ENCODE measurements at regions not wholly inside any gene's neighbourhood (a gene's known extent, or its start where the extent isn't known, plus 50 kb on each side); places are given as distances from the start of the nearest gene placed in this dataset.
"Not testable (repeated sequence)": the region's sequence is repeated elsewhere in the genome, so short reads cannot be mapped to it uniquely, and the experiment has no call there.

DNA sequence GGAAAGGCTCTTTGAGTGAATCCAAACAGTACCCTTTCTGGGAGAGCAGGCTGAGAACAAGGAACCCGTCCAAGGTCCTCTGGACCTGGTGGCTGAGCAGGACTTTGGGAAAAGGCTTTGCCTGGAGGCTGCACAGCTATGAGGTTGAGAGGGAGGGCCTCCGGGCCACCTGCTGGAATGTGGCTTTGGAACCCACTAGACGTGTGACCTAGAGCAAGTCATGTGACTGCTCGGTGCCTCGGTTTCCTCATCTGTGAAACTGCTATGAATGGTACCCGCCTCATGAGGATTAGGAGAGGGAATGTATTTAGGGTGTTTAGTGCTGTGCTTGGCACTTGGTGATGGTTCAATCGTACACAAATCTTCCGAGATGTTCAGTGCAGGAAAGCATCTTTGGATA, 50.4 kb downstream of the HAPSTR1 start:
- DNase-seq: no peak

GRCh38 chr16:9144106-9144505, 52.7 kb downstream of the HAPSTR1 start:
- no peak for DNase-seq

DNA sequence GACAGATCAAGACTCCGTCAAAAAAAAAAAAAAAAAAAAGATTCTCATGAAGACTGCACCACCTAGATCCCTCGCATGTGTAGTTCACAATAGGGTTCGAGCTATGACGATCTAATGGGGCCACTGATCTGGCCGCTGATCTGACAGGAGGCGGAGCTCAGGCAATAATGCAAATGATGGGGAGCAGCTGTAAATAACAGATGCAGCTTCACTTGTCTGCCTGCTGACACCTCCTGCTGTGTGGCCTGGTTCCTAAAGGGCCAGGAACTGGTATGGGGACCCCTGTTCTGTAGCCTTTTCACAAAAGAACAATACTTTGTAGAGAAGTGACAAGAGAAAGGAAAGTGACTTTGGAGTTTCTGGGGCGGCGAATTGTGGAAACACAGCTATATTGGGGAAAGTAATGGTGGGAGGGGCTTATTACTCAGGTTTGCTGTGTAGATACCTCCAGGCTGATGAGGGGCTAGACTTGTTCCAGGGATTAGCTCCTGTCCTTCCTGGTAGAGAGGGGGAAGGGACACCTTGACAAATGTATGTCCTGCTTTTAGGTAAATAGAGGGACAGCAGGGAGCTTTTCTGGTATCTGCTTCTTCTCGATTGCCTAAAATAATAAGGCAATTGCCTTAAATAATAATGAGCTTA, 57.1 kb downstream of the HAPSTR1 start:
- DNase-seq: no peak

- DNase-seq: no peak
Observed at GRCh38 chr16:9151074-9151473, 59.6 kb downstream of the HAPSTR1 start.

DNA sequence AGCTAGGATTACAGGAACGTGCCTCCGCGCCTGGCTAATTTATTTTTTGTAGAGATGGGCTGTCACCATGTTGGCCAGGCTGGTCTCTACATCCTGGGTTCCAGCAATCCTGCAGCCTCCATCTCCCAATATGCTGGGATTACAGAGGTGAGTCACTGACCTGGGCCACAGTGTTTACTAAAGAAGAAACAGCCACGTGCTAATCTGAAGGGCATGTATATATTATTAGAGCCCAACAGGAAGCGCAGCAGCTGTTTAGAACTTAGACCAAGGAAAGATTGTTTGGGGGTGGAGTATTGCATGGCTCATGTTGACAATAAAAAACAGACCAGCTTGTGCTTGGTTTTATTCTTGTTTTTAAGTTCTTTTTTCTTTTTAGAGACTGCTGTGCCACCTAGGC, 60.2 kb downstream of the HAPSTR1 start:
- DNase-seq: no peak

GRCh38 chr16:9152649-9153501, 61.4 kb downstream of the HAPSTR1 start:
- no peak for DNase-seq

GRCh38 chr16:9153502-9153864, 62.0 kb downstream of the HAPSTR1 start:
- no peak for DNase-seq

GRCh38 chr16:9154567-9155410, 63.3 kb downstream of the HAPSTR1 start:
- DNase-seq: no peak

- no peak for DNase-seq
Observed at GRCh38 chr16:9155871-9156270, 64.4 kb downstream of the HAPSTR1 start.

DNA sequence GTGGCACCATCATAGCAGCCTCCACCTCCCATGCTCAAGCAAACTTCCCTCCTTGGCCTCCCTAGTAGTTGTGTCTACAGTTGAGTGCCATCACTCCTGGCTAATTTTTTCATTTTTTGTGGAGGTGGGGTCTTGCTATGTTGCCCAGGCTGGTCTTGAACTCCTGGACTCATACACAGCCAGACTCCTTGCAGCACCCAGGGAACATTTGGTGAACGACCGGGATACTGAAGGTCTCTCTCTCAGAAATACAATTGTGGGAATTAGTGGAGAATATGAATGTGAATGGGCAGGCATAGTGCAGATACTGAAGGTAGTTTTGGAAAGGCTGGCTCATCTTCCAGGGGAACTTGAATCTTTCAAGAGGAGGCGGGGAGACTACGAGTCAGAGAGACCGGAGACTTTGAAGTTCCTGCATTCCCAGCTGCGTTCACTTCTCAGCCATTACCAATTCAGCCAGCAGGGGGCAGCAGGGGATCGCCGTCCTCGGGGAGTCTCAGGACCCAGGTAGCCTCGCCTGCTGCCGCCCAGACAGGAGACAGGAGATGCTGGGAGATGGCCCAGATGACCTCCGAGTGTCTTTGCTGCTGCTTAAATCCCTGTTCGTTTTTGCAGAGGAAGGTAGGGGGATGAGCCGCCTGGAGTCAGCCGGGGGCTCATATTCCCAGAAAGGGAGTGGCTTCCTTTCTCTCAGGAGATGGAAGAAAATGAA, 68.6 kb downstream of the HAPSTR1 start:
- peak in 1 of 2 experiments; percentile 45 for DNase-seq

DNA sequence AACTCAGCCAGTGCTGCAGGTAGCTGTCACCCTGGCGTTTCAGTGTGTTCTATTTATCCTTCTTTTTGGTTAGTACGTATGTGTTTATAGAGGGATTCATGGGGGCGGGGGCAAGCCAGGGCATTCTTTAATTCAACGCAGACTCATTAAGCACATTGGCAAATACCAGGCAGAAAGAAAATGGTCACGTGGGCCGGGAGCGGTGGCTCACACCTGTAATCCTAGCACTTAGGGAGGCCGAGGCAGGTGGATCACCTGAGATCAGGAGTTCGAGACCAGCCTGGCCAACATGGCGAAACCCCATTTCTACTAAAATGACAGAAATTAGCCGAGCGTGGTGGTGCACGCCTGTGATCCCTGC, 69.1 kb downstream of the HAPSTR1 start:
- DNase-seq: no peak

DNA sequence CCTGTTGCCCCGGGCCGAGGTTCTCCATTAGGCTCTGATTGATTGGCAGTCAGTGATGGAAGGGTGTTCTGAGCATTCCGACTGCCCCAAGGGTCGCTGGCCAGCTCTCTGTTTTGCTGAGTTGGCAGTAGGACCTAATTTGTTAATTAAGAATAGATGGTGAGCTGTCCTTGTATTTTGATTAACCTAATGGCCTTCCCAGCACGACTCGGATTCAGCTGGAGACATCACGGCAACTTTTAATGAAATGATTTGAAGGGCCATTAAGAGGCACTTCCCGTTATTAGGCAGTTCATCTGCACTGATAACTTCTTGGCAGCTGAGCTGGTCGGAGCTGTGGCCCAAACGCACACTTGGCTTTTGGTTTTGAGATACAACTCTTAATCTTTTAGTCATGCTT, 74.2 kb downstream of the HAPSTR1 start:
- no peak for DNase-seq

GRCh38 chr16:9166326-9166993, 75.0 kb downstream of the HAPSTR1 start:
- DNase-seq: not testable (repeated sequence)

GRCh38 chr16:9169094-9169493, 77.7 kb downstream of the HAPSTR1 start:
- no peak for DNase-seq

GRCh38 chr16:9170470-9170869, 79.0 kb downstream of the HAPSTR1 start:
- no peak for DNase-seq

DNA sequence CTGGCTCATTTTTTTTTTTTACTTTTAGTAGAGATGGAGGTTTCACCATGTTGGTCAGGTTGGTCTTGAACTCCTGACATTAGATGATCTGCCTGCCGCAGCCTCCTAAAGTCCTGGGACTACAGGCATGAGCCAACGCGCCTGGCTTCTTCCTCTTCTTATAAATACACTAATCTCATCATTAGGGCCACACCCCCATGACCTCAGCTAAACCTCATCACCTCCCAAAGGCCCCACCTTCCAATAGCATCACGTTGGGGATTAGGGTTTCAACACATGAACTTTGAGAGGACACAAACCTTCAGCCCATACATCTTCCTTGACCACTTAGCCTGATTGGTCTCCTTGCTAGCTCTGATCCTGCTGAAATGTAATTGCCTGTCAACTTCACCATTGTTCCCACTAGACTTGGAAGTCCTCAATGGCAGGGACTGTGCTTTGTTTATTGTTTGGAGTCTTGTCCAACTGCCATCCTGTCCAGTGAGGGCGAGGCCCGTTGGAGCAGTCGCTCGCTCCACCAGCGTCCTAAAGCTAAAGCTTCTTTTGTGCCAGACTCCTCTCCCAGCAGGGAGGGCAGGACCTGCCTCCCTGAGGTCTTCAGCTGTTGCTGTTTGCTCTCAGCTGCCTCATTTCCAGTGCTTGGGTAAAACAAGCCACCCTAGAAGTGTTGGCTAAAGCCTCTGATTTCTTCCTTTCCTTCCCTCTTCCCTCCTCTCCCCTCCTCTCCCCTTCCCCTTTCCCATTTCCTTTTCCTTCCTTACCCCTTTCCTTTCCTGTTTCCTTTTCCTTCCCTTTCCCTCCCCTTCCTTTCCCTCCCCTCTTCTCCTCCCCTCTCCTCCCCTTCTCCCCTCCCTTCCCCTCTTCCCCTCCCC, 85.3 kb downstream of the HAPSTR1 start:
- no peak for DNase-seq

- DNase-seq: no peak
Observed at GRCh38 chr16:9177861-9178260, 86.4 kb downstream of the HAPSTR1 start.

- DNase-seq: no peak
Observed at GRCh38 chr16:9183682-9184353, 92.4 kb downstream of the HAPSTR1 start.

DNA sequence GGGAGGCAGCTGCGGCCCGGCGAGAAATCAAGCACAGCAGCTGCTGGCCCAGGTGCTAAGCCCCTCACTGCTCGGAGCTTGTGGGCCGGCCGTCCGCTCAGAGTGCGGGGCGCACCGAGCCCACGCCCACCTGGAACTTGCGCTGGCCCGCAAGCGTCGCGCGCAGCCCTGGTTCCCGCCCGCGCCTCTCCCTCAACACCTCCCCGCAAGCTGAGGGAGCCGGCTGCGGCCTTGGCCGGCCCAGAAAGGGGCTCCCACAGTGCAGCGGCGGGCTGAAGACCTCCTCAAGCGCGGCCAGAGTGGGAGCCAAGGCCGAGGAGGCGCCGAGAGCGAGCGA, 92.9 kb downstream of the HAPSTR1 start:
- DNase-seq: no peak

GRCh38 chr16:9185381-9185780, 93.9 kb downstream of the HAPSTR1 start:
- no peak for DNase-seq

DNA sequence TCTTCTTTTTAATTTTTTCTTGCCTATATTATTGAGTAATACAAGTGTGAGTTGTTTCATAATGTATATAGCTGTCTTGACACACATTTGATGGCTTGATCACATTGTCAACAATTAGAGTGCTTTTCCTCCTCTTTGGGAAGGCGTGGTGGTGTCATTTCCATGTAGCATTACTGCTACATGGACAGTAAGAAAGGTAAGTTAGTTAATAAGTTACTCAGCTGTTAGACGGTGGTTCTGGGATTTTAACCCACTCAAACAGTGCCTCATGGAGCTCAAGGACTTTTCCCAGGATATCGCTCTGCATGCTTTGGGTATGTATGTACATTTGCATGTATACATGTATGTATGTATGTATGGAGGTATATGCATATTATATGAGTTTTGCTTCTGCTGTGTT, 94.6 kb downstream of the HAPSTR1 start:
- DNase-seq: no peak
